ENCODE measurements at regions not wholly inside any gene's neighbourhood (a gene's known extent, or its start where the extent isn't known, plus 50 kb on each side); places are given as distances from the start of the nearest gene placed in this dataset.

DNA sequence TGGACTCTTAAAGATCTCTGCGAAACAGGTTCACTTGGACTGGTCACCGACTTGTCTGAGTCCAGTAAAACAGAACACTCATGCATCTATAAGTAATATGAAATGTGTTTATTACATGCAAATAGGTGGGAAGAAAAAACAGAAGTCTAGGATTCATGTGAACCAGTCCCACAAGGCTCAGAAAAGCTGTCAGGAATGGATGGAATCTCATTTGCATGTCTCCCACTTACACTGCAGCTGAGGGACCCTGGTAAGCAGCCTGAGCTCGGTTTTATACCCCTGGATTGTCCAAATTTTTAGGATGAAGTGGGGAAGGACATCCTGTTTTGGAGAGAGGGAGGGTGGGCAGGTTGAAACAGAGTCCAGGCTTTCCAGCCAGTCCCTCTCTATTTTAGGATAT is 1545.1 kb upstream of the PCDH20 start:
- peaks cover 4% of the 10 kb centered on the region in 2 experiments; a peak in 2 of 4 replicates for H3K4me1 Mint-ChIP-seq
- Histone ChIP-seq H2BK20ac (ENCODE audit: low read depth, low read length, poor library complexity, severe bottlenecking) (no peak overlapping the region), H3K79me1 (ENCODE audit: insufficient read depth, low read depth, low read length, poor library complexity, severe bottlenecking) (no peaks in the 10 kb centered on the region), H2AK5ac (ENCODE audit: insufficient read length, low read length) (no peak overlapping the region), H2BK15ac (ENCODE audit: low read depth, low read length) (no peak overlapping the region), H3K9me3 (ENCODE audit: control insufficient read depth, low read depth, low read length) (no peaks in the 10 kb centered on the region), H3K4me2 (ENCODE audit: insufficient read depth, insufficient read length, low read length) (no peak overlapping the region), H3K79me2 (ENCODE audit: insufficient read depth, low read length) (no peaks in the 10 kb centered on the region), H3K56ac (ENCODE audit: insufficient read length, low read depth, low read length) (no peak overlapping the region), H2AFZ (ENCODE audit: low read length) (no peak overlapping the region), H3K14ac (ENCODE audit: insufficient read depth, low read length) (no peak overlapping the region), H3T11ph (ENCODE audit: low read length) (no peak overlapping the region), H3K9ac (ENCODE audit: extremely low read depth, insufficient read length, low read length) (no peak overlapping the region), H4K5ac (ENCODE audit: insufficient read length, low read depth, low read length) (no peak overlapping the region), H3K27ac (ENCODE audit: insufficient read length, low read depth, low read length) (no peak overlapping the region), H3K18ac (ENCODE audit: insufficient read length, low read depth, low read length) (no peak overlapping the region), H3K4me1 (ENCODE audit: insufficient read depth, low read length) (no peaks in the 10 kb centered on the region), H3K27me3 (ENCODE audit: insufficient read depth, low read length) (no peaks in the 10 kb centered on the region), H3K4ac (ENCODE audit: low read depth, low read length) (no peak overlapping the region), H2BK5ac (ENCODE audit: insufficient read length, low read length) (no peak overlapping the region), H4K8ac (replicated peaks; ENCODE audit: insufficient read length, low read depth, low read length) (no peak overlapping the region), H2BK120ac (ENCODE audit: low read depth, low read length, poor library complexity, severe bottlenecking) (no peak overlapping the region), H4K91ac (ENCODE audit: insufficient read length, low read depth, low read length) (no peak overlapping the region), H4K20me1 (ENCODE audit: control insufficient read depth, insufficient read depth, insufficient read length) (no peaks in the 10 kb centered on the region), H3K23me2 (ENCODE audit: insufficient read length, low read depth, low read length, poor library complexity, severe bottlenecking) (no peaks in the 10 kb centered on the region), H3K23ac (ENCODE audit: insufficient read length, low read depth, low read length) (no peak overlapping the region), H2BK12ac (ENCODE audit: insufficient read length, low read depth, low read length) (no peak overlapping the region)
- WGBS (ENCODE audit: extremely low coverage, insufficient read length, low lambda C conversion rate) = no CpG with 5 or more reads among the region's 3 CpGs
- TF ChIP-seq, protein P1, sequence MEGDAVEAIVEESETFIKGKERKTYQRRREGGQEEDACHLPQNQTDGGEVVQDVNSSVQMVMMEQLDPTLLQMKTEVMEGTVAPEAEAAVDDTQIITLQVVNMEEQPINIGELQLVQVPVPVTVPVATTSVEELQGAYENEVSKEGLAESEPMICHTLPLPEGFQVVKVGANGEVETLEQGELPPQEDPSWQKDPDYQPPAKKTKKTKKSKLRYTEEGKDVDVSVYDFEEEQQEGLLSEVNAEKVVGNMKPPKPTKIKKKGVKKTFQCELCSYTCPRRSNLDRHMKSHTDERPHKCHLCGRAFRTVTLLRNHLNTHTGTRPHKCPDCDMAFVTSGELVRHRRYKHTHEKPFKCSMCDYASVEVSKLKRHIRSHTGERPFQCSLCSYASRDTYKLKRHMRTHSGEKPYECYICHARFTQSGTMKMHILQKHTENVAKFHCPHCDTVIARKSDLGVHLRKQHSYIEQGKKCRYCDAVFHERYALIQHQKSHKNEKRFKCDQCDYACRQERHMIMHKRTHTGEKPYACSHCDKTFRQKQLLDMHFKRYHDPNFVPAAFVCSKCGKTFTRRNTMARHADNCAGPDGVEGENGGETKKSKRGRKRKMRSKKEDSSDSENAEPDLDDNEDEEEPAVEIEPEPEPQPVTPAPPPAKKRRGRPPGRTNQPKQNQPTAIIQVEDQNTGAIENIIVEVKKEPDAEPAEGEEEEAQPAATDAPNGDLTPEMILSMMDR (conservative IDR thresholded peaks at IDR 0.05) = no peak
- no peaks in the 10 kb centered on the region for H3K27me3 Mint-ChIP-seq (ENCODE audit: low read depth)
- H3K9me3 Mint-ChIP-seq = peaks cover 5 to 13% of the 10 kb centered on the region in 2 experiments; a peak in 4 of 5 replicates
- no peak overlapping the region for H3K4me3 Mint-ChIP-seq
- peaks cover 8 to 11% (median 10%) of the 10 kb centered on the region in 3 experiments for H3K36me3 Mint-ChIP-seq (ENCODE audit: insufficient read depth in 1 of 3, low read depth in 3 of 3)
- H3K27ac Mint-ChIP-seq = no peak overlapping the region
- no peak for DNase-seq
